Neural cell (in vitro differentiated cells): ENCODE measurements at regions not wholly inside any gene's neighbourhood (a gene's known extent, or its start where the extent isn't known, plus 50 kb on each side); places are given as distances from the start of the nearest gene placed in this dataset.

Experiments used
- H2AFZ ChIP-seq: fragments of 200-600, 300-800 bp; sonication (generic), shearing (Covaris generic); 2 replicates; pipeline ENCODE4 v1.6.0; 2014; ENCODE audit warnings: low read depth, mild to moderate bottlenecking, antibody characterized with exemption, low read length, moderate library complexity
- H3F3A ChIP-seq: fragments of 200-600 bp; shearing (Covaris generic); 2 replicates; pipeline ENCODE4 v1.6.1; 2016; ENCODE audit warnings: mild to moderate bottlenecking, moderate library complexity, mixed read lengths, antibody characterized with exemption, low read length; ENCODE audit not compliant: insufficient read depth, poor library complexity, severe bottlenecking
- H3K27ac ChIP-seq: fragments of 200-600, 300-800 bp; sonication (generic), shearing (Covaris generic); 2 replicates; pipeline ENCODE4 v1.5.1; 2014; ENCODE audit warnings: mild to moderate bottlenecking, low read length, moderate library complexity
- H3K27me3 ChIP-seq: fragments of 300-800, 200-600 bp; sonication (generic), shearing (Covaris generic); 2 replicates; pipeline ENCODE4 v1.6.0; 2014; ENCODE audit warnings: mild to moderate bottlenecking, low read depth, low read length, moderate library complexity; ENCODE audit not compliant: insufficient read depth
- H3K36me3 ChIP-seq: fragments of 300-800, 200-600 bp; sonication (generic), shearing (Covaris generic); 2 replicates; pipeline ENCODE4 v1.5.1; 2014; ENCODE audit warnings: mild to moderate bottlenecking, antibody characterized with exemption, low read length, moderate library complexity; ENCODE audit not compliant: insufficient read depth
- H3K4me2 ChIP-seq: fragments of 300-800, 200-600 bp; sonication (generic), shearing (Covaris generic); 2 replicates; pipeline ENCODE4 v1.6.0; 2014; ENCODE audit warnings: mild to moderate bottlenecking, low read length
- H3K4me3 ChIP-seq: fragments of 300-800, 200-600 bp; sonication (generic), shearing (Covaris generic); 2 replicates; pipeline ENCODE4 v1.5.1; 2014; ENCODE audit warnings: mild to moderate bottlenecking, low read length, moderate library complexity
- H3K79me2 ChIP-seq: fragments of 200-600 bp; shearing (Covaris generic); replicated peaks from 2 replicates; pipeline ENCODE4 v1.6.0; 2014; ENCODE audit warnings: mild to moderate bottlenecking, low read length, moderate library complexity; ENCODE audit not compliant: insufficient read depth
- H3K9ac ChIP-seq: fragments of 300-800, 200-600 bp; sonication (generic), shearing (Covaris generic); 2 replicates; pipeline ENCODE4 v1.6.1; 2016; ENCODE audit warnings: mild to moderate bottlenecking, low read length, mixed read lengths
- H3K9me2 ChIP-seq: fragments of 200-600 bp; shearing (Covaris generic); 2 replicates; pipeline ENCODE4 v1.6.1; 2016; ENCODE audit warnings: mild to moderate bottlenecking, low read length, mixed read lengths; ENCODE audit not compliant: insufficient read depth
- H3K9me3 ChIP-seq: fragments of 200-600, 300-800 bp; sonication (generic), shearing (Covaris generic); 2 replicates; pipeline ENCODE4 v1.6.1; 2016; ENCODE audit warnings: mild to moderate bottlenecking, mixed run types, low read length, moderate library complexity, mixed read lengths
- H4K20me1 ChIP-seq: fragments of 200-600 bp; shearing (Covaris generic); 2 replicates; pipeline ENCODE4 v1.6.1; 2016; ENCODE audit warnings: mild to moderate bottlenecking, mixed run types; ENCODE audit not compliant: insufficient read depth
- EP300 ChIP-seq: fragments of 450-650 bp; conservative IDR thresholded peaks from 2 replicates; pipeline ENCODE4 v1.6.1; 2014; ENCODE audit warnings: antibody characterized with exemption, mild to moderate bottlenecking, moderate library complexity; ENCODE audit not compliant: poor library complexity, severe bottlenecking
- EZH2 ChIP-seq: fragments of 200-600, 300-800 bp; shearing (Covaris generic), sonication (generic); IDR thresholded peaks from 2 replicates; pipeline ENCODE4 v1.6.1; 2014; ENCODE audit warnings: antibody characterized with exemption, low read length, borderline replicate concordance, mild to moderate bottlenecking; ENCODE audit not compliant: insufficient read depth, poor library complexity, severe bottlenecking
- MXI1 ChIP-seq: fragments of 450-650 bp; conservative IDR thresholded peaks from 2 replicates; pipeline ENCODE4 v1.6.1; 2014; ENCODE audit warnings: antibody characterized with exemption, mild to moderate bottlenecking; ENCODE audit not compliant: poor library complexity, severe bottlenecking
- POLR2AphosphoS5 ChIP-seq: IDR thresholded peaks from 2 replicates; pipeline ENCODE4 v1.6.1; 2012
- RAD21 ChIP-seq: fragments of 450-650 bp; conservative IDR thresholded peaks from 2 replicates; pipeline ENCODE4 v1.6.1; 2014; ENCODE audit warnings: antibody characterized with exemption, mild to moderate bottlenecking, moderate library complexity
- SMC3 ChIP-seq: fragments of 450-650 bp; conservative IDR thresholded peaks from 2 replicates; pipeline ENCODE4 v1.6.1; 2014; ENCODE audit warnings: antibody characterized with exemption, mild to moderate bottlenecking, moderate library complexity; ENCODE audit not compliant: poor library complexity
- TAF1 ChIP-seq: IDR thresholded peaks from 2 replicates; pipeline ENCODE4 v1.6.1; 2012; ENCODE audit warnings: low read depth
- TF ChIP-seq, protein P1 (sequence below): fragments of 450-650 bp; IDR thresholded peaks from 2 replicates; pipeline ENCODE4 v1.5.1; 2014; ENCODE audit warnings: antibody characterized with exemption, mild to moderate bottlenecking, moderate library complexity; ENCODE audit not compliant: poor library complexity, severe bottlenecking
- TF ChIP-seq, protein P2 (sequence below): IDR thresholded peaks from 2 replicates; pipeline ENCODE4 v1.6.1; 2012; ENCODE audit warnings: borderline replicate concordance

GRCh38 chr14:53534841-53535240 lies 381.7 kb upstream of the DDHD1 start:
- no peak overlapping the region for H3K4me3 ChIP-seq
- no peaks in the 10 kb centered on the region for H3K36me3 ChIP-seq
- no peak overlapping the region for H2AFZ ChIP-seq
- H3K9ac ChIP-seq = no peak overlapping the region
- no peaks in the 10 kb centered on the region for H4K20me1 ChIP-seq
- no peaks in the 10 kb centered on the region for H3K9me3 ChIP-seq
- H3K4me2 ChIP-seq = no peak overlapping the region
- no peak overlapping the region for H3K27ac ChIP-seq
- no peaks in the 10 kb centered on the region for H3K27me3 ChIP-seq
- no peaks in the 10 kb centered on the region for H3K79me2 ChIP-seq
- H3F3A ChIP-seq = no peaks in the 10 kb centered on the region
- TF ChIP-seq SMC3 (no peak), EP300 (no peak), TAF1 (no peak), RAD21 (no peak), POLR2AphosphoS5 (no peak), EZH2 (no peak), MXI1 (no peak)
- TF ChIP-seq, protein P1, sequence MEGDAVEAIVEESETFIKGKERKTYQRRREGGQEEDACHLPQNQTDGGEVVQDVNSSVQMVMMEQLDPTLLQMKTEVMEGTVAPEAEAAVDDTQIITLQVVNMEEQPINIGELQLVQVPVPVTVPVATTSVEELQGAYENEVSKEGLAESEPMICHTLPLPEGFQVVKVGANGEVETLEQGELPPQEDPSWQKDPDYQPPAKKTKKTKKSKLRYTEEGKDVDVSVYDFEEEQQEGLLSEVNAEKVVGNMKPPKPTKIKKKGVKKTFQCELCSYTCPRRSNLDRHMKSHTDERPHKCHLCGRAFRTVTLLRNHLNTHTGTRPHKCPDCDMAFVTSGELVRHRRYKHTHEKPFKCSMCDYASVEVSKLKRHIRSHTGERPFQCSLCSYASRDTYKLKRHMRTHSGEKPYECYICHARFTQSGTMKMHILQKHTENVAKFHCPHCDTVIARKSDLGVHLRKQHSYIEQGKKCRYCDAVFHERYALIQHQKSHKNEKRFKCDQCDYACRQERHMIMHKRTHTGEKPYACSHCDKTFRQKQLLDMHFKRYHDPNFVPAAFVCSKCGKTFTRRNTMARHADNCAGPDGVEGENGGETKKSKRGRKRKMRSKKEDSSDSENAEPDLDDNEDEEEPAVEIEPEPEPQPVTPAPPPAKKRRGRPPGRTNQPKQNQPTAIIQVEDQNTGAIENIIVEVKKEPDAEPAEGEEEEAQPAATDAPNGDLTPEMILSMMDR = no peak
- TF ChIP-seq, protein P2, sequence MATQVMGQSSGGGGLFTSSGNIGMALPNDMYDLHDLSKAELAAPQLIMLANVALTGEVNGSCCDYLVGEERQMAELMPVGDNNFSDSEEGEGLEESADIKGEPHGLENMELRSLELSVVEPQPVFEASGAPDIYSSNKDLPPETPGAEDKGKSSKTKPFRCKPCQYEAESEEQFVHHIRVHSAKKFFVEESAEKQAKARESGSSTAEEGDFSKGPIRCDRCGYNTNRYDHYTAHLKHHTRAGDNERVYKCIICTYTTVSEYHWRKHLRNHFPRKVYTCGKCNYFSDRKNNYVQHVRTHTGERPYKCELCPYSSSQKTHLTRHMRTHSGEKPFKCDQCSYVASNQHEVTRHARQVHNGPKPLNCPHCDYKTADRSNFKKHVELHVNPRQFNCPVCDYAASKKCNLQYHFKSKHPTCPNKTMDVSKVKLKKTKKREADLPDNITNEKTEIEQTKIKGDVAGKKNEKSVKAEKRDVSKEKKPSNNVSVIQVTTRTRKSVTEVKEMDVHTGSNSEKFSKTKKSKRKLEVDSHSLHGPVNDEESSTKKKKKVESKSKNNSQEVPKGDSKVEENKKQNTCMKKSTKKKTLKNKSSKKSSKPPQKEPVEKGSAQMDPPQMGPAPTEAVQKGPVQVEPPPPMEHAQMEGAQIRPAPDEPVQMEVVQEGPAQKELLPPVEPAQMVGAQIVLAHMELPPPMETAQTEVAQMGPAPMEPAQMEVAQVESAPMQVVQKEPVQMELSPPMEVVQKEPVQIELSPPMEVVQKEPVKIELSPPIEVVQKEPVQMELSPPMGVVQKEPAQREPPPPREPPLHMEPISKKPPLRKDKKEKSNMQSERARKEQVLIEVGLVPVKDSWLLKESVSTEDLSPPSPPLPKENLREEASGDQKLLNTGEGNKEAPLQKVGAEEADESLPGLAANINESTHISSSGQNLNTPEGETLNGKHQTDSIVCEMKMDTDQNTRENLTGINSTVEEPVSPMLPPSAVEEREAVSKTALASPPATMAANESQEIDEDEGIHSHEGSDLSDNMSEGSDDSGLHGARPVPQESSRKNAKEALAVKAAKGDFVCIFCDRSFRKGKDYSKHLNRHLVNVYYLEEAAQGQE = no peak
- no peaks in the 10 kb centered on the region for H3K9me2 ChIP-seq

DNA sequence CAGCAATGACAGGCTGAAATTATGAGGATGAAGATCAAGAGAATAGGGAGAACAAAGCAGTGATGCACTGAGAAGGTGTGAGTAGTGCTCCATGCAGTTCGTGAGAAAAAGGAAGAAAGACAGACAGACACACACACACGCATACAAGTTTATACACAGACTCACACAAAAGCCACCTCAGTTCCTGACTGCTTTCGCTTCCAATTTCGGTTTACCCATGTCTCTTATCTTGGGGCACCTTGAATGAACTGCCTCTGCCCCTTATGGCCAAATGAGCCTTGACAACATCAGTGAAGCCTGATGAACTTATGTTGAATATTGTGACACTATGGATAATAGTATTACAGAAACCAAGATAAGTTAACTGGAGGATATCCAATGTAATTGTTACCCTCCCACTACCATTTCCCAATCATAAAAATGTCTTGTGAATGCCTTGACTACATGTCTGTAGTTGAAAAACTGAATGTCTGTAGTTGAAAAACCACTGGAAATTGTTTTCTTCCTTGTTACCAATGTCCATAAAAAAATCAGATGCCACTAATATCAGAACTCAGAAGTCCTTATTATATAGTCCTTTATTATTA lies 380.4 kb upstream of the DDHD1 start:
- Histone ChIP-seq H3K9me3 (no peaks in the 10 kb centered on the region), H3F3A (no peaks in the 10 kb centered on the region), H3K9me2 (no peaks in the 10 kb centered on the region), H3K79me2 (no peaks in the 10 kb centered on the region), H2AFZ (no peak overlapping the region), H3K4me3 (no peak overlapping the region), H4K20me1 (no peaks in the 10 kb centered on the region), H3K9ac (no peak overlapping the region), H3K36me3 (no peaks in the 10 kb centered on the region), H3K4me2 (no peak overlapping the region), H3K27ac (no peak overlapping the region), H3K27me3 (no peaks in the 10 kb centered on the region)
- TF ChIP-seq TAF1 = no peak
- TF ChIP-seq EP300 = no peak
- no peak for TF ChIP-seq MXI1

DNA sequence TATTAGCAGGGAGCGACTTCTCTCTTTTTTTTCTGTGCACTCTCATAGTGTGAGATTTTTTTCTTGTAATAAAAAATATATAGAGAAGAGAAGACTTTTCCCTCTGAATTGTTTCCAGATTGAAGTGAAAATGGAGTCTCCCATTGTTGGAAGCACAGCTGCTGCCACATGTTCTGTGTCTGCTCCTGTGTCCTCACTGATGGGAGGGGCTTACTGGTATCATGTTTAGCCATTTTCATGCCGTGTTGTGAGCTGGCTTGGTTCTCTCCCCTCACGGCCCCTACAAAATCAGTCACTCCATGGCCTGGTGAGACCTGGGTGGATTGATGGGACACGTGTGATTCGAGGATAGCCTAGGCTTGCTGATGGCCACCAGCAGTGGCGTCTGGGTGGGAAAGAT lies 379.7 kb upstream of the DDHD1 start:
- Histone ChIP-seq H3K4me3 (no peak overlapping the region), H4K20me1 (no peaks in the 10 kb centered on the region), H3K27ac (no peak overlapping the region), H3K9me2 (no peaks in the 10 kb centered on the region), H3K27me3 (no peaks in the 10 kb centered on the region), H3K36me3 (no peaks in the 10 kb centered on the region), H3K79me2 (no peaks in the 10 kb centered on the region), H3K9ac (no peak overlapping the region), H2AFZ (no peak overlapping the region), H3F3A (no peaks in the 10 kb centered on the region), H3K4me2 (no peak overlapping the region), H3K9me3 (no peaks in the 10 kb centered on the region)
- TF ChIP-seq, protein P1 = no peak
- TF ChIP-seq POLR2AphosphoS5 = no peak
- no peak for TF ChIP-seq SMC3
- TF ChIP-seq EZH2 = no peak
- TF ChIP-seq MXI1 = no peak
- TF ChIP-seq, protein P2 = no peak
- no peak for TF ChIP-seq RAD21
- no peak for TF ChIP-seq EP300
- no peak for TF ChIP-seq TAF1
